ENCODE measurements at regions not wholly inside any gene's neighbourhood (a gene's known extent, or its start where the extent isn't known, plus 50 kb on each side); places are given as distances from the start of the nearest gene placed in this dataset.

GRCh38 chr1:198083549-198083948 lies 73.2 kb upstream of the NEK7 start:
- no peak for TF ChIP-seq CTCF (conservative IDR thresholded peaks at IDR 0.05)
- TF ChIP-seq EZH2 (IDR thresholded peaks at IDR 0.05; ENCODE audit: low read depth): no peak

Measured in PC-9 (cell line).